HS-27A (cell line): ENCODE measurements at regions not wholly inside any gene's neighbourhood (a gene's known extent, or its start where the extent isn't known, plus 50 kb on each side); places are given as distances from the start of the nearest gene placed in this dataset.

ENCODE experiments used
- DNase-seq: peaks from one replicate; pipeline ENCODE4 v3.0.0-alpha.2; 2012; ENCODE audit warnings: low read depth, missing footprints

DNA sequence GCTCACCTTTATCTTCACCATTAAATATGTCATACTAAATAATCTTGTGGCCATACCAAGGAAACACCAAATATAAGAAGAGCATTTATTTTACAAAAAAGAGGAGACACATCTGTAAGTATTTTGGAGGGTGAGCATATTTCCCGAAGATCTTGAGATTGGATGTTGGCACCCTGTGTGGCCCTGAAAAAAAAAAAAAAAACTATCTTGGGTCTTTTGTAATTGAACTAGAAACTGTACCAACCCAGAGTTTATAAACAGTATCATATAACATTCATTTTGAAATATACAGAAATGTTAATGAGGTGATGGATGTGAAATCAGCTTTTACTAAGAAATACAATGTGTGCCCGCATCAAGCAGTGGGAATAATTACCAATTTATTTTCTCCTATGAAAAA is 104.0 kb upstream of the FRMD6 start:
- no peak for DNase-seq

DNA sequence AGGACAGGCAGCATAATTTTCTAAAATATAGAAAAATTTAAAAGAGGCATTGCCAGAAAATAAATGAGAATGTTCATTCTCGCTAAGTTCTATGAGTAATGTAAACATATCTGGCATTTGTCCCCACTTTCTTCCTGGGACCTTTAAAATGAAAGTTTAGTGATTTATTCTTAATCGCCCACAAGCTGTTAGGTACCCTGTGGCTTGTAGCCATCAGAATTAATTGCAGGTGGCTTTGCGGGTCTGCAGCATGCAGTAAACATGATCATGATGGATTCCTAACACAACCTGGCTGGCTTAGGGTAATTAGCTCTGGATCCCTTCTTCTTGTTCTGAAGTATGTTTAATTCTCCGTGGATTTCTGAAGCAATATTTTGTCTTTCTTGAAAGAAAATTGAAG is 103.5 kb upstream of the FRMD6 start:
- DNase-seq, result no peak

- no peak for DNase-seq
Observed at GRCh38 chr14:51550636-51551035, 101.1 kb upstream of the FRMD6 start.

DNA sequence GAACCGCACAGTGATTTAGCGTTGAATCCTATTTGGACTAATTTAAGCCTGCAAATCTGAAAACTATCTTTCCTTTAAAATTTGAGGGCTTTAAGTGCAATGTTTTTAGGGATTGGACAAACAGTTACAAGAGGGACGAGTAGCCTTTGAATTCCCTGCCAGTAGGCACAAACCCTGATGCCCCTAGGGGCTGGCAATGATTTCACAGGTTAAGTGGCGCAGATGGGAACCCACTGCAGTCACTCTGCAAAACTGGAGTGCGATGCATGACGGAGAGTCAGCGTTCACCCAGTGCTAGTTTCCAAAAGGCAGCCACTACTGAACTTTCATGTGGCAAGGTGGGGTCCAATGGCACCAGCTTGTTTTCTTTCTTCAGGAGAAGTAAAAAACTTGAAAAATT is 99.4 kb upstream of the FRMD6 start:
- no peak for DNase-seq

- no peak for DNase-seq
Observed at GRCh38 chr14:51552768-51553404, 98.8 kb upstream of the FRMD6 start.

DNA sequence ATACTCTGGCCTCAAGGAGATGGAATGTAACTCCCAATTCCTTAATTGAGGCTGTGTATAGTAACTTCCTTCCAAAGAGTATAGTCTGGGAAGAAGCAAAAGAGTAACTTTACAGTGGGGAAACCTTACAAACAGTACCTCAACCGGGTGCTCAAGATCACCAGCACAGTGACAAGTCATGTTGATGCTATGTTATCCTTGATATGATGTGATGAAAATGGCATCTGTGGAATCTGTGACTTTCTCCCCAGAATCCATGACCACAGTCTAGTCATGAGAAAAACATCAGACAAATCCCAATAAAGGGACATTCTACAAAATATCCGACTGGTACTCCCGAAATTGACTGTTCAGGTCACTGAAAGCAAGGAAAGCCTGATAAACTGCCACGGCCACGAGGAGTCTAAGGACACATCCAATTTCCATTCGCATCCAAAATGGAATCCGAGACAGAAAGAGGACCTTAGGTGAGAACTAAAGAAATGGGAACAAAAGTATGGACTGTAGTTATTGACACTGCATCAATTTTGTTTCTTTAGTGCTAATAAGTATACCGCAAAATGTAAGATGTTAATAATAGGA is 97.3 kb upstream of the FRMD6 start:
- peak; percentile 99 for DNase-seq

GRCh38 chr14:51554953-51555352 is 96.8 kb upstream of the FRMD6 start:
- DNase-seq, result no peak

DNA sequence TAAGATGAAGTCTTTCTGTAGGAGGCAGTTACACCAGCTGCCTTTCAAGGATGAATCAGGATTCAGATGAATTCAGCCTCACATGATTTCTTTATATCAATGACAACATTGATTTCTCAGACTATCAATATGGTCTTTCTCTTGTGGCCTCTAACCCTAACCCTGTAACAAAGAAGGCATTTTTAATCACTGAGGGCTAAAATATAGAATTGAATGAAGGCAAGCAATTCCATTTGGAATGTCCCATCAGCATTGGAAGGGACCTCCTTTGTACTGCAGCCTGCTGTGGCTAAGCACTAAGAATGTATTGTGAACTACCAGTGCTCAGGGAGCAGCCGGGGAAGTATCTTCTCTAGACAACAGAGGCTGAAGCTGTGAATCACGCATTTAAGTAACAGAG is 90.6 kb upstream of the FRMD6 start:
- DNase-seq, result no peak

DNA sequence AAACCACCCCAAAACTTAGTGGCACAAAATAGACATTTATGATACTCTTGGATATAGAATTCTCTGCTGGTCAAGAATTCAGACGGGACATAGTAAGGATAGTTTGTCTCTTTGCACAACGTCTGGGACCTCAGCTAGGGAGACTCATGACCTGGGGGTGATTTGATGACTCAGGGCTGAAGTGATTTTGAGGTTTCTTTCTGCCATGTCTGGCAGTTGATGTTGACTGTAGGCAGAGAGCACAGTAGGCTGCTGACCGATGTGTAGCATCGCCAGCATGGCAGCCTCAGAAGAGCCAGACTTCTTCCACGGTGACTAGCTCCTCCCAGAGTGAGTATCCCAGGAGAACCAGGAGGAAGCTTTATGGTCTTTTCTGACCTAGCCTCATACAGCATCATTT is 88.9 kb upstream of the FRMD6 start:
- no peak for DNase-seq

- no peak for DNase-seq
Observed at GRCh38 chr14:51563560-51563959, 88.2 kb upstream of the FRMD6 start.

- no peak for DNase-seq
Observed at GRCh38 chr14:51564460-51564859, 87.2 kb upstream of the FRMD6 start.

DNA sequence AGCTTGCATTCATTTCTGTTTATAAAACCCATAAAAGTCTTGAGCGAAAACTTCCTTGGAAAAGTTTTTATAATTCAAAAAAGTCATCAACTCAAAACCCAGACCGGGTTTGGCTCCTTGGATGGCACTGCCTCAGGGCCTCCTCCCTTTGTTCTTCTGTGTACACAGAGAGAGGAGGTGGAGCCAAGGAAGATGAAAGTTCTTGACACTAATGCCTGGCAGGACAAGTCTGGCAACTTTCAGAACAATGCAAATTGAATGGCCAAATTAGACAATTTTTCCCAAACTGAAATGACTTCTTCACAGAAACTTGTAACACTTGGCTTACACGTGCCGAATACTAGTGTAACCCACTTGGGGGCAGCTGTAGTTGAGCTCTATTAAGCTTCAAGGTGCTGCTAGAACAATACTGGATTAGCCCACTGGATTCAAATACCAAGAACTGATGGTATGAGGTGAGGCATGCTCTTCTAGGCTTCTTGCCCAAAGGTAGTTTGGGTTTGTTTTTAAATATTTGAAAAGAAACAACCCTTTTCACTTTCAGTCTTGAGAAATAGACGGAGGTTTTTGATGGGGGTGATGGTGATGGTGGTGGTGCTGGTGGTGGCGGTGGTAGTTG is 86.6 kb upstream of the FRMD6 start:
- DNase-seq, result no peak

GRCh38 chr14:51566831-51567582 is 84.7 kb upstream of the FRMD6 start:
- no peak for DNase-seq

DNA sequence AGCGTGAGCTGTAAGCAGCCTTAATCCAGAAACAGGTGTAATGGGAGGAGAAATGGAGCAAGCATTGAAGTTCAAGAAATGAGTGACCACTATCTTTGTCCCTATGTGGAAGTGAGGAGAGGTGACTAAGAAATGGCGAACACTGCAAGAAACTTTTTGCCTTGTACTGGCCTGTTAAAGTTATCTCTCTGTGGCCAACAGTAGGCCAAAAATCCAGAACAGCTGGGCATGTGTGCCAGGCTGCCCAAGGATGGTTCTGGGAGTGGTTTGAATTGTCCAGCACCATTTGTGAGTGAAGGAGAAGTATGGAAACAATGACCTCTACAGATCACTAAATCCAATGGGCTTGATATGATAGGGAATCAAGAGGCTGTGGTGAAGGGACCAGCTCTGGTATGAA is 83.3 kb upstream of the FRMD6 start:
- no peak for DNase-seq

- DNase-seq, result no peak
Observed at GRCh38 chr14:51573607-51574006, 78.1 kb upstream of the FRMD6 start.

DNA sequence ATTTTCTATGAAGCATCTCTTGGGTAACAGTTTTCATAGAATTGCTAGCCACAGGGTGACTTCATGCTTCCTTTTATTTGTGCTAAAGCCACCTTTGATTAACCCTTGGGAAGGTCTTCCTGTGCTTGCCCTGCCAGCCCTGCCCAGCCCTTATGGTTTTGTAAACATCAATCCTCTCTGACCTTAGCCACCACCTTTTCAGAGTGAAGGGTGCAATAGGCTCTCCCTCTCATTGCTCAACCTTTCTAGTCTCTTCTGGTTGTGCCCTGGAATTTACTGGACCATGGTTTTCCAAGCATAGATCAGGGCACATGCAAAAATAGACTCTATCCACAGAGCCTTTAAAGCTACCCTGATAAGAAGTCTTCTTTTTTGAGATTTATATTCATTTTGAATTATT is 77.7 kb upstream of the FRMD6 start:
- DNase-seq, result no peak

DNA sequence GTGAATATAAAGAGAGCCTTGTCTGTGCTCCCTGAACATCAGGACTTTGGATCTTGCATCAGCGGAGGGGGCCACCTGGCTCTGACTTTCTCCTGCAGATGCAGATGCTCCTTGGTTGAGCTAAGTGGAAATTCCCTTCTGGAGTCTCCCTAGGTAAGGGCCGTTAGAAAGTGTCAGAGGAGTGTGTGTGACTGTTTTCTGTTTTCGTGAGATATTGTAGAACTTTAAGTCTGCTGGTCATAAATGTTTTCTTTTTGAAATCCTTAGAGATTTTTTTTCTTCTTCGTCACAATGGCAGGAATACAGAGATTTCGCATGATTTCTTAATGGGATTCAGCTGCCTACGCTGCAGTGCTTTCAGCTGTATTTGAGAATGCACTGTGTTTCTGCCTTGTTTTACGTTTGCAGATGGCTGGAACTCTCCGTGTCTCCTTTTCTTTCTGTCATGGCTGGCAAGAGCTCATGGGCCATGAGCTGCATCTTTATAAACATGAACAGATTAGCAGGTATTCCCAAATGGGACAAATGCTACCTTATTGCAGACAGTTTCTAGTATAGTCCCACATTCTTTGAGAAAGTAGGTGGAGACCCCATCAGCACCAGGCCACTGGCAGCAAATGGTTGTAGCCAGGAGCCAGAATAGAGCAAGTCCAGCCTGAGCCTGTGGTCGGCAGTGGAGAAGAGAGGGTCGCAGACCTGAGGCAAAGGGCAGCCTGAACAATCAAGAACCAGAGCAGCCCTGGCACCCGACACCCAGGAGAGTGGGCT is 76.2 kb upstream of the FRMD6 start:
- no peak for DNase-seq

DNA sequence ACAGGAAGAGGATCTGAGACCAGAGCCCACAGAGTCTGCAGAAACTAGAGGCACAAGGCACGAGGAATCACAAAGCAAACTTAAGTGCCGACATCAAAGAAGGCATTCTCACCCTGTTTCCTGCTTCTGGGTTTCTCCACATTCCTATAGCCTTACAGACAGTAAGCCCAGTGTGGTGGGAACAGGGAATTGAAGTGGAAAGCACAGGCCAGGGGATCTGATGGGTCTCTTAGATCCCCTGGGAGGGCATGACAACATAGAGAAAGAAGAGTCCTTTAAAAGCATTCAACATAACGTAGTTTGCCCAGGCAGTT is 75.6 kb upstream of the FRMD6 start:
- no peak for DNase-seq

DNA sequence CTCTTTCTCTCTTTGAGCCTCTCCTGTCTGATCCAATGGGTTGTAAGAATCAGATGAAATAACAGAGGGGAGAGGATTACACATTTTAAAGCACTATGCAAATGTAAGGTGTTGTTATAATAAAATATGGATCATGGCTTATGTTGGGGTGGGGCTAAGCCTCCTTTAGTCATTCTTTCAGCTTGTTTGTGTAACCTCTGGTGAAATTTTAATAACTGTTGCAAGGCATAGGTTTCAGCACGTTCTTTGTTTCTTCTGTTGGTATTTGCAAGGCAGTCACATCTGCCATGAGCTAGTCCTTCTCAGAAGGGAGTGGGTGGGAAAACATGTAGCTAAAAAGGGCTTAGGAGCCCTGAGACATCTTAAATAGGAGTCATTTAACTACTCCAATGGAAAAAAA is 74.8 kb upstream of the FRMD6 start:
- DNase-seq, result no peak

DNA sequence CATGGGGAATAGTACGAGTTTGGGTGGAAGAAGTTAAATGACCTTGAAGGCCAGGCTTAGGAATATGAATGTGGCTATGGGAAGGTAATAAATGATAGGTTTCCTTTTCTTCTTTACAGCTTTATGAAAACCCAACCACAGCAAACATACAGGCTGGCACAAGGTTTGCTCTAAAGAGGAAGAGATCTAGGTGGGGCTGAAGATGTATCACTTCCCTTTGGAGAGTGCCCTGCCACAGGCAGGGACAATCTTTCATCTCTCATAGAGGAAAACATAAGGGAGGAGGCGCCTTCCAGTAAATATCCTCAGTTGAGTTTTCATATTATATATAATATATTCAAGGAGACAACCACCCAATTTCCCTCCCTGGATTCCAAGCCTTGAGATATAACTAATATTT is 72.9 kb upstream of the FRMD6 start:
- no peak for DNase-seq

DNA sequence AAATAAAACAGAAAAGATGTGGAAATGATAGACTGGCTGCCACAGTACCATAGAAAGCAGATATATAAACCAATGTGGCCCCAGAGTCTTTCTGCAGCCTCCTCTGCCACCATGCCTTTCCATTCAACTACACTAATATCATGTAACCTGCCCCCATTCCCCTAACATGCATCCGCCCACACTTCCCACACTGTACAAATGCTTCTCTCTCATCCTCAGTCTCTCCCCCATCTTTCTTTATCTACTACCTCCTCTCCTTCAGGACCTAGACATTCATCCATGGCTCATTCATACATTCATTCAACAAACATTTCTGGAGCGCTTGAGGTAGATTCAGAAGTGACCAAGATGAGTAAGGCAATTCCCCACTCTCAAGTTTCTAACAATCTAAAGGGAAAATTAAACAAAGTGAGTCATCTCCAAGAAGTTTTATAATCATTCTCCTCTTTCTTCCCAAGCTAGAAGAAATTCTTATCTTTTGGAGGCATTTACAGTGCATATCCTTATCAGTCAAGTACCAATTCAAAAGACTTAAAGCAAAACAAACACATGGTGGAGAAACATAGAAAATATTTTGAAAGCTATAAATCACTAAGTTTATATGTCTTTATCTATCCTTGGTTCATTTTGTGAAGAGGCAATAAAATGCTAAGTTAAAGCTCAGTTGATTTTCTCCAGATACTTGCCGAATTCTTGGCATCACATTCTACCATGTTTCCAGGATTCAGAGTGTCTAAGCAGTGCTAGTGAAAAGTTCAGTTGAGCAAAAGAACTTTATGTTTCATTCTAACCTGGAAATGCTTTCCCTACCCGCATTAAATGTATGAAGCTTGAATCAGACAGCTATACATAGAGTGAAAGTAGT is 70.5 kb upstream of the FRMD6 start:
- peak; percentile 78 for DNase-seq

- no peak for DNase-seq
Observed at GRCh38 chr14:51582437-51582836, 69.3 kb upstream of the FRMD6 start.
